DOHH2 (cell line): ENCODE measurements at regions not wholly inside any gene's neighbourhood (a gene's known extent, or its start where the extent isn't known, plus 50 kb on each side); places are given as distances from the start of the nearest gene placed in this dataset.
"Not testable (repeated sequence)": the region's sequence is repeated elsewhere in the genome, so short reads cannot be mapped to it uniquely, and the experiment has no call there.

ENCODE experiments used
- H3F3A ChIP-seq: fragments of 200-600 bp; sonication (generic), shearing (Covaris generic); 2 replicates; pipeline ENCODE4 v1.6.0; 2016; ENCODE audit warnings: antibody characterized with exemption, mild to moderate bottlenecking; ENCODE audit not compliant: control insufficient read depth, insufficient read depth
- H3K27ac ChIP-seq: fragments of 200-600 bp; sonication (generic); 2 replicates; pipeline ENCODE4 v1.5.1; 2014; ENCODE audit warnings: low read depth, mild to moderate bottlenecking, low read length, moderate library complexity
- H3K27me3 ChIP-seq: fragments of 200-600 bp; sonication (generic); 2 replicates; pipeline ENCODE4 v1.6.1; 2014; ENCODE audit warnings: mild to moderate bottlenecking, low read length, mixed read lengths; ENCODE audit not compliant: control insufficient read depth
- H3K36me3 ChIP-seq: fragments of 200-600 bp; sonication (generic); 2 replicates; pipeline ENCODE4 v1.6.1; 2014; ENCODE audit warnings: mild to moderate bottlenecking, low read length, moderate library complexity, mixed read lengths; ENCODE audit not compliant: control insufficient read depth
- H3K4me1 ChIP-seq: fragments of 200-600 bp; sonication (generic); 2 replicates; pipeline ENCODE4 v1.6.1; 2014; ENCODE audit warnings: mild to moderate bottlenecking, low read length, mixed read lengths; ENCODE audit not compliant: control insufficient read depth
- H3K4me2 ChIP-seq: fragments of 200-600 bp; sonication (generic); 2 replicates; pipeline ENCODE4 v1.6.0; 2014; ENCODE audit warnings: mild to moderate bottlenecking, low read length, moderate library complexity
- H3K4me3 ChIP-seq: fragments of 200-600 bp; sonication (generic); 2 replicates; pipeline ENCODE4 v1.5.1; 2014; ENCODE audit warnings: mild to moderate bottlenecking, low read length, mixed read lengths
- H3K79me2 ChIP-seq: fragments of 200-600 bp; sonication (generic); 2 replicates; pipeline ENCODE4 v1.6.1; 2014; ENCODE audit warnings: mild to moderate bottlenecking, low read length, mixed read lengths; ENCODE audit not compliant: control insufficient read depth
- H3K9me2 ChIP-seq: fragments of 200-600 bp; sonication (generic); replicated peaks from 2 replicates; pipeline ENCODE4 v1.6.1; 2014; ENCODE audit warnings: mild to moderate bottlenecking, low read length, mixed read lengths; ENCODE audit not compliant: control insufficient read depth
- H3K9me3 ChIP-seq: fragments of 200-600 bp; sonication (generic); 2 replicates; pipeline ENCODE4 v1.6.1; 2014; ENCODE audit warnings: antibody characterized with exemption, low read length, mixed read lengths; ENCODE audit not compliant: control insufficient read depth, insufficient read depth
- H4K20me1 ChIP-seq: fragments of 200-600 bp; sonication (generic); 2 replicates; pipeline ENCODE4 v1.6.0; 2014; ENCODE audit warnings: low read depth, mild to moderate bottlenecking, antibody characterized with exemption, low read length, moderate library complexity; ENCODE audit not compliant: control insufficient read depth, insufficient read depth
- CTCF ChIP-seq: fragments of 200-600 bp; sonication (generic); IDR thresholded peaks from one replicate; pipeline ENCODE4 v1.5.1; 2014; ENCODE audit warnings: antibody characterized with exemption, mild to moderate bottlenecking, low read depth, low read length; ENCODE audit not compliant: poor library complexity, severe bottlenecking
- EZH2phosphoT487 ChIP-seq: fragments of 200-600 bp; sonication (generic); IDR thresholded peaks from 2 replicates; pipeline ENCODE4 v1.6.1; 2017; ENCODE audit warnings: borderline replicate concordance, mild to moderate bottlenecking, antibody characterized with exemption, low read length, moderate library complexity, mixed read lengths

GRCh38 chr12:46602474-46602873, 223.3 kb downstream of the SLC38A4 start:
- no peak overlapping the region for H3K4me3 ChIP-seq
- no peaks in the 10 kb centered on the region for H3F3A ChIP-seq
- no peak overlapping the region for H3K4me2 ChIP-seq
- H3K9me3 ChIP-seq = no peaks in the 10 kb centered on the region
- TF ChIP-seq CTCF (no peak), EZH2phosphoT487 (no peak)
- no peaks in the 10 kb centered on the region for H4K20me1 ChIP-seq
- no peak overlapping the region for H3K27ac ChIP-seq
- H3K79me2 ChIP-seq = no peaks in the 10 kb centered on the region
- no peaks in the 10 kb centered on the region for H3K4me1 ChIP-seq
- no peaks in the 10 kb centered on the region for H3K27me3 ChIP-seq
- H3K9me2 ChIP-seq = no peaks in the 10 kb centered on the region
- no peaks in the 10 kb centered on the region for H3K36me3 ChIP-seq

- no peaks in the 10 kb centered on the region for H3K4me1 ChIP-seq
- no peaks in the 10 kb centered on the region for H3K9me3 ChIP-seq
- no peaks in the 10 kb centered on the region for H3K27me3 ChIP-seq
- no peak overlapping the region for H3K4me3 ChIP-seq
- no peaks in the 10 kb centered on the region for H3K9me2 ChIP-seq
- no peak overlapping the region for H3K27ac ChIP-seq
- no peaks in the 10 kb centered on the region for H3K36me3 ChIP-seq
- H3F3A ChIP-seq = no peaks in the 10 kb centered on the region
- H4K20me1 ChIP-seq = no peaks in the 10 kb centered on the region
- no peak overlapping the region for H3K4me2 ChIP-seq
- TF ChIP-seq CTCF (no peak), EZH2phosphoT487 (no peak)
- no peaks in the 10 kb centered on the region for H3K79me2 ChIP-seq
Observed at GRCh38 chr12:46590991-46591703, 218.6 kb upstream of the SLC38A2 start.

GRCh38 chr12:46585854-46586621, 213.5 kb upstream of the SLC38A2 start:
- Histone ChIP-seq H4K20me1 (no peaks in the 10 kb centered on the region), H3K9me3 (no peaks in the 10 kb centered on the region), H3K27me3 (no peaks in the 10 kb centered on the region), H3K4me3 (no peak overlapping the region), H3K79me2 (no peaks in the 10 kb centered on the region), H3K36me3 (no peaks in the 10 kb centered on the region), H3K4me1 (no peaks in the 10 kb centered on the region), H3K9me2 (no peaks in the 10 kb centered on the region), H3F3A (no peaks in the 10 kb centered on the region), H3K27ac (no peak overlapping the region), H3K4me2 (no peak overlapping the region)
- TF ChIP-seq CTCF = no peak
- no peak for TF ChIP-seq EZH2phosphoT487

GRCh38 chr12:46584098-46584497, 211.5 kb upstream of the SLC38A2 start:
- not testable (repeated sequence) for H4K20me1 ChIP-seq, H3K9me2 ChIP-seq, H3K27ac ChIP-seq

GRCh38 chr12:46581990-46582389, 209.4 kb upstream of the SLC38A2 start:
- H3K9me2 ChIP-seq, H3K27me3 ChIP-seq, H3K4me3 ChIP-seq, H3F3A ChIP-seq, H3K27ac ChIP-seq, H4K20me1 ChIP-seq, H3K4me1 ChIP-seq, H3K36me3 ChIP-seq, H3K9me3 ChIP-seq, H3K4me2 ChIP-seq, H3K79me2 ChIP-seq: not testable (repeated sequence)

More at GRCh38 chr12:46584098-46584497, 211.5 kb upstream of the SLC38A2 start:
- H3K4me2 ChIP-seq, H3K79me2 ChIP-seq, H3K36me3 ChIP-seq, H3K27me3 ChIP-seq, H3K9me3 ChIP-seq, H3K4me1 ChIP-seq, H3F3A ChIP-seq, H3K4me3 ChIP-seq: not testable (repeated sequence)
